GM18508 (cell line): ENCODE measurements at regions not wholly inside any gene's neighbourhood (a gene's known extent, or its start where the extent isn't known, plus 50 kb on each side); places are given as distances from the start of the nearest gene placed in this dataset.
"Not testable (repeated sequence)": the region's sequence is repeated elsewhere in the genome, so short reads cannot be mapped to it uniquely, and the experiment has no call there.

Experiments
- ATAC-seq: cut with Tn5 transposase; IDR thresholded peaks from one replicate; pipeline ENCODE4 v1.9.1; 2021; ENCODE audit warnings: moderate number of reproducible peaks; ENCODE audit not compliant: insufficient read depth, unreplicated experiment

DNA sequence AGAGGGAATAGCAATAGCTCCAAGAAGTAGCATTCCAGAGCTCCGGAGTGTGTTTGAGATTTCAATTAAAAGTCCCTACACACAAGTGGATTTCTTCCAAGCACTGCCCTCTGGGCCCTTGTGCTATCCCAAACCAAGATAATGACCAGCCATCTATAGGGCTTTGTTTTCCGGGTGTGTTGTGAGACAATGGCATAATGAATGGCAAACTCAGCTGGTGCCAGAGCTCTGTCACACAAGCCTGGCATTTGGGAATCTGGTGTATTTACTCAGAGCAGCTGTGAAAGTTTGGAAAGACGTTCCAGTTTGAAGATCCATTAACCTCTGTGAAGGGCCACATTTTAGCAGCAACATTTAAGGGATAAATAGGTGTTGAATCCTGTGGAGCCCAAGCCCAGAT is 61.2 kb upstream of the TMTC2 start:
- no peak for ATAC-seq

DNA sequence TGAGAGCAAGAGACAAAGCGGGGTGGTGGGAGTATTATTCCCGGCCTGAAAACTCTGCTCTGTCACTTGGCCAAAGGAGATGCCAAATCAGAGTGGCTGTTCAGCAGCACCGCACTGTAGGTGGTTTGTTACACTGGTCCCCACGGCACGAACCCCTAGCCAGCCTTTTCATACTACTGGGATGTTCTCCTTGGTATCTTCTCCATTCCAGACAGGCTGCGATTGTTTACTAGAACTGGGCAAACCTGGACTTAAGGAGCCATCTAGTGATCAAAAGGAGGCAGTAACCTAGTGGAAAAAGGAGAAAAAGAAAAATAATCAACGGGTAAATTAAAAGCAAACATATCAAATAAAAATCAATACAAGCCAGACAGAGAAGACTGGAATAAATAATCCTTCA is 58.9 kb upstream of the TMTC2 start:
- ATAC-seq: peak; percentile 50

GRCh38 chr12:82634495-82635258 is 52.0 kb upstream of the TMTC2 start:
- not testable (repeated sequence) for ATAC-seq

GRCh38 chr12:82635263-82635662 is 51.4 kb upstream of the TMTC2 start:
- ATAC-seq: no peak
